HEK293 (cell line): ENCODE measurements at regions not wholly inside any gene's neighbourhood (a gene's known extent, or its start where the extent isn't known, plus 50 kb on each side); places are given as distances from the start of the nearest gene placed in this dataset.

Experiments used
- CTCF ChIP-seq: fragments of 450-650 bp; formaldehyde crosslinking; IDR thresholded peaks from 2 replicates; pipeline ENCODE4 v1.5.1; 2016; ENCODE audit warnings: missing biosample characterization, missing genetic modification characterization
- YY1 ChIP-seq: fragments of 450-650 bp; formaldehyde crosslinking; IDR thresholded peaks from 2 replicates; pipeline ENCODE4 v1.5.1; 2018; ENCODE audit warnings: missing biosample characterization, missing genetic modification characterization
- ZBTB7A ChIP-seq: fragments of 450-650 bp; formaldehyde crosslinking; IDR thresholded peaks from 2 replicates; pipeline ENCODE4 v1.5.1; 2016; ENCODE audit warnings: low read depth, missing biosample characterization, missing genetic modification characterization
- ZNF112 ChIP-seq: fragments of 450-650 bp; formaldehyde crosslinking; IDR thresholded peaks from 2 replicates; pipeline ENCODE4 v1.5.0; 2017; ENCODE audit warnings: missing biosample characterization, missing genetic modification characterization
- ZNF664 ChIP-seq: fragments of 450-650 bp; formaldehyde crosslinking; IDR thresholded peaks from 2 replicates; pipeline ENCODE4 v1.5.1; 2016; ENCODE audit warnings: missing biosample characterization, missing genetic modification characterization
- ZNF677 ChIP-seq: fragments of 450-650 bp; IDR thresholded peaks from 2 replicates; pipeline ENCODE4 v1.5.0; 2018; ENCODE audit warnings: missing biosample characterization, mild to moderate bottlenecking, missing genetic modification characterization, moderate library complexity

- TF ChIP-seq ZNF112 (tag by site-specific recombination) = no peak
- no peak for TF ChIP-seq CTCF (tag by site-specific recombination)
- no peak for TF ChIP-seq YY1 (tag by site-specific recombination)
- no peak for TF ChIP-seq ZBTB7A (tag by site-specific recombination)
- no peak for TF ChIP-seq ZNF677
- no peak for TF ChIP-seq ZNF664 (tag by site-specific recombination)
These were observed 163.7 kb downstream of the ARL4A start for GRCh38 chr7:12851142-12851541.
